H1 (cell line): ENCODE measurements at regions not wholly inside any gene's neighbourhood (a gene's known extent, or its start where the extent isn't known, plus 50 kb on each side); places are given as distances from the start of the nearest gene placed in this dataset.

Experiments
- CTCF ChIA-PET: fragments of 300-600 bp; sonication (Branson Sonifier 250); formaldehyde crosslinking; loops from one replicate; lab custom pipeline; 2021; ENCODE audit not compliant: partially characterized antibody; lab: Charles Lee
- POLR2A ChIA-PET: fragments of 300-600 bp; sonication (Branson Sonifier 250); formaldehyde crosslinking; loops from one replicate; lab custom pipeline; 2021; ENCODE audit warnings: inconsistent platforms; ENCODE audit not compliant: partially characterized antibody; lab: Charles Lee
- DNase-seq, 2 experiments: peaks; one replicate each; pipeline versions ENCODE4 v3.0.0 to v3.0.0-alpha.2; 2010 to 2022; ENCODE audit warnings: low spot score in 2 of 2, low read depth in 1 of 2, mixed read lengths in 1 of 2
- FAIRE-seq: peaks from 2 replicates; lab custom pipeline; 2011; peaks lifted over from hg19 to GRCh38; lab: Jason Lieb, UNC
- H2AFZ ChIP-seq: 2 replicates; pipeline ENCODE4 v1.8.1; 2012; ENCODE audit warnings: low read length, inconsistent platforms
- H2AK5ac ChIP-seq: 2 replicates; pipeline ENCODE4 v1.6.1; 2013; ENCODE audit warnings: low read depth, low read length
- H2BK120ac ChIP-seq: replicated peaks from 2 replicates; pipeline ENCODE3; 2013; ENCODE audit warnings: low read depth, low read length, inconsistent platforms
- H2BK12ac ChIP-seq: 2 replicates; pipeline ENCODE4 v1.6.1; 2013; ENCODE audit warnings: low read depth, low read length
- H2BK15ac ChIP-seq: 2 replicates; pipeline ENCODE4 v1.6.1; 2013; ENCODE audit warnings: low read length
- H2BK20ac ChIP-seq: 2 replicates; pipeline ENCODE4 v1.6.1; 2013; ENCODE audit warnings: low read length
- H2BK5ac ChIP-seq: 2 replicates; pipeline ENCODE4 v1.6.1; 2013; ENCODE audit warnings: low read depth, low read length
- H3K14ac ChIP-seq: 2 replicates; pipeline ENCODE4 v1.6.1; 2013; ENCODE audit warnings: inconsistent platforms; ENCODE audit not compliant: insufficient read length
- H3K18ac ChIP-seq: 2 replicates; pipeline ENCODE4 v1.6.1; 2013; ENCODE audit warnings: low read length; ENCODE audit errors: extremely low read depth
- H3K23ac ChIP-seq: 2 replicates; pipeline ENCODE4 v1.6.1; 2013; ENCODE audit warnings: inconsistent platforms; ENCODE audit not compliant: insufficient read length
- H3K23me2 ChIP-seq: 2 replicates; pipeline ENCODE4 v1.6.1; 2013; ENCODE audit warnings: low read depth, low read length
- H3K27ac ChIP-seq: 2 replicates; pipeline ENCODE4 v1.6.1; 2011; ENCODE audit warnings: low read depth, low read length, inconsistent platforms
- H3K27me3 ChIP-seq, 4 experiments: replicated peaks in 1 of 4; 1 replicate in 1 of 4; 2 replicates in 3 of 4; pipeline versions ENCODE4 v1.6.1 to v1.8.1; 2011 to 2013; ENCODE audit warnings: low read length in 3 of 4, mild to moderate bottlenecking in 3 of 4, inconsistent platforms in 2 of 4, mixed read lengths in 2 of 4, moderate library complexity in 1 of 4; ENCODE audit not compliant: control insufficient read depth in 3 of 4, insufficient read depth in 3 of 4; ENCODE audit errors: extremely low read depth in 1 of 4
- H3K36me3 ChIP-seq, 4 experiments: 2 replicates each; pipeline versions ENCODE4 v1.6.1 to v1.8.1; 2011 to 2013; ENCODE audit warnings: mild to moderate bottlenecking in 4 of 4, low read length in 3 of 4, moderate library complexity in 2 of 4, control low read depth in 1 of 4, inconsistent platforms in 1 of 4; ENCODE audit not compliant: insufficient read depth in 4 of 4, control insufficient read depth in 2 of 4
- H3K4ac ChIP-seq: replicated peaks from 2 replicates; pipeline ENCODE3; 2013; ENCODE audit warnings: low read length, low read depth, mixed read lengths, inconsistent platforms; ENCODE audit not compliant: insufficient read length
- H3K4me1 ChIP-seq, 4 experiments: replicated peaks in 1 of 4; 1 replicate in 1 of 4; 2 replicates in 3 of 4; pipeline versions ENCODE4 v1.6.1 to v1.8.1; 2011 to 2013; ENCODE audit warnings: low read length in 3 of 4, inconsistent platforms in 2 of 4, mixed read lengths in 1 of 4; ENCODE audit not compliant: insufficient read depth in 4 of 4, control insufficient read depth in 3 of 4
- H3K4me2 ChIP-seq, 2 experiments: 2 replicates each; pipeline versions ENCODE4 v1.6.1 to v1.8.1; 2011 to 2013; ENCODE audit warnings: low read depth in 2 of 2, low read length in 2 of 2, control low read depth in 1 of 2, inconsistent platforms in 1 of 2, mild to moderate bottlenecking in 1 of 2; ENCODE audit not compliant: insufficient read depth in 1 of 2
- H3K4me3 ChIP-seq, 4 experiments: fragments of 200-600, 300-600 bp in 1 of 4; sonication (generic), shearing (Covaris generic), sonication (Bioruptor Twin) in 1 of 4; 2 replicates each; pipeline versions ENCODE4 v1.5.1 to v1.8.1; 2011 to 2016; ENCODE audit warnings: low read length in 4 of 4, low read depth in 3 of 4, control low read depth in 2 of 4, inconsistent platforms in 2 of 4, mild to moderate bottlenecking in 2 of 4, mixed read lengths in 1 of 4, moderate library complexity in 1 of 4; ENCODE audit not compliant: insufficient read depth in 2 of 4; ENCODE audit errors: extremely low read depth in 1 of 4
- H3K56ac ChIP-seq: replicated peaks from 2 replicates; pipeline ENCODE3; 2013; ENCODE audit warnings: low read depth, mild to moderate bottlenecking, mixed read lengths, low read length, inconsistent platforms; ENCODE audit not compliant: insufficient read length
- H3K79me1 ChIP-seq: 2 replicates; pipeline ENCODE4 v1.6.1; 2013; ENCODE audit warnings: low read depth, low read length, control low read depth
- H3K79me2 ChIP-seq, 2 experiments: 2 replicates each; pipeline versions ENCODE4 v1.6.1 to v1.8.1; 2012 to 2013; ENCODE audit warnings: low read length in 2 of 2, mild to moderate bottlenecking in 2 of 2, inconsistent platforms in 1 of 2; ENCODE audit not compliant: insufficient read depth in 2 of 2, control insufficient read depth in 1 of 2
- H3K9ac ChIP-seq, 4 experiments: replicated peaks in 1 of 4; 1 replicate in 1 of 4; 2 replicates in 3 of 4; pipeline versions ENCODE4 v1.6.1 to v1.8.1; 2011 to 2013; ENCODE audit warnings: low read depth in 3 of 4, low read length in 3 of 4, control low read depth in 2 of 4, mild to moderate bottlenecking in 2 of 4, moderate library complexity in 2 of 4, inconsistent platforms in 1 of 4; ENCODE audit errors: extremely low read depth in 1 of 4
- H3K9me3 ChIP-seq, 2 experiments: 2 replicates each; pipeline versions ENCODE4 v1.6.1 to v1.8.1; 2012 to 2013; ENCODE audit warnings: mild to moderate bottlenecking in 2 of 2, moderate library complexity in 2 of 2, control low read depth in 1 of 2, inconsistent platforms in 1 of 2, low read depth in 1 of 2, low read length in 1 of 2, mixed read lengths in 1 of 2; ENCODE audit not compliant: insufficient read depth in 2 of 2
- H4K20me1 ChIP-seq, 2 experiments: replicated peaks in 1 of 2; 2 replicates each; pipeline versions ENCODE3 to v1.8.1; 2011 to 2013; ENCODE audit warnings: inconsistent platforms in 2 of 2, low read length in 2 of 2, mild to moderate bottlenecking in 1 of 2; ENCODE audit not compliant: insufficient read depth in 2 of 2, control insufficient read depth in 1 of 2
- H4K5ac ChIP-seq: 2 replicates; pipeline ENCODE4 v1.6.1; 2013; ENCODE audit warnings: low read length, low read depth, mixed read lengths, inconsistent platforms; ENCODE audit not compliant: insufficient read length
- H4K8ac ChIP-seq: 2 replicates; pipeline ENCODE4 v1.8.0; 2013; ENCODE audit warnings: mild to moderate bottlenecking, moderate library complexity, low read length, inconsistent platforms; ENCODE audit not compliant: insufficient read depth; ENCODE audit errors: extremely low read depth
- H4K91ac ChIP-seq: replicated peaks from 2 replicates; pipeline ENCODE3; 2013; ENCODE audit warnings: low read length, mixed read lengths, inconsistent platforms; ENCODE audit not compliant: insufficient read length
- EP300 ChIP-seq, 2 experiments: IDR thresholded peaks; 1 replicate in 1 of 2; 2 replicates in 1 of 2; pipeline ENCODE4 v1.6.1; 2011 to 2012; ENCODE audit warnings: low read depth in 2 of 2, low read length in 2 of 2, mild to moderate bottlenecking in 2 of 2, borderline replicate concordance in 1 of 2, inconsistent platforms in 1 of 2, moderate library complexity in 1 of 2
- JUN ChIP-seq: IDR thresholded peaks from 2 replicates; pipeline ENCODE4 v1.6.1; 2011; ENCODE audit warnings: low read depth, mild to moderate bottlenecking, improper control_type of control experiment, low read length
- SIN3A ChIP-seq, 2 experiments: IDR thresholded peaks in 1 of 2; conservative IDR thresholded peaks in 1 of 2; 2 replicates each; pipeline ENCODE4 v1.6.1; 2011 to 2012; ENCODE audit warnings: low read length in 2 of 2, improper control_type of control experiment in 1 of 2, low read depth in 1 of 2, mild to moderate bottlenecking in 1 of 2
- SP2 ChIP-seq: IDR thresholded peaks from 2 replicates; pipeline ENCODE4 v1.6.1; 2012; ENCODE audit warnings: mild to moderate bottlenecking, low read length, inconsistent platforms
- TBP ChIP-seq: IDR thresholded peaks from 2 replicates; pipeline ENCODE4 v1.6.1; 2011; ENCODE audit warnings: low read depth, low read length, improper control_type of control experiment
- WGBS, 2 experiments: shearing (Covaris generic) in 1 of 2; methylation state at CpG; one replicate each; pipeline versions ENCODE4 v1.1.6 to v1.1.7; 2013 to 2015; ENCODE audit warnings: low lambda C conversion rate in 2 of 2, mixed read lengths in 2 of 2, inconsistent platforms in 1 of 2, low coverage in 1 of 2, missing lambda C conversion rate in 1 of 2; ENCODE audit not compliant: insufficient replicate concordance in 2 of 2, insufficient coverage in 1 of 2, insufficient read length in 1 of 2; ENCODE audit errors: extremely low coverage in 1 of 2, missing lambda C conversion rate in 1 of 2; 5-methylcytosine and 5-hydroxymethylcytosine counted together

GRCh38 chr20:55605594-55605993, 399.7 kb downstream of the CBLN4 start:
- Histone ChIP-seq H4K91ac (no peak overlapping the region), H3K23me2 (no peaks in the 10 kb centered on the region), H2AFZ (no peak overlapping the region), H3K4me1 (no peaks in the 10 kb centered on the region), H3K36me3 (no peaks in the 10 kb centered on the region), H3K27ac (no peak overlapping the region), H2BK20ac (no peak overlapping the region), H3K4me3 (no peak overlapping the region), H3K79me2 (no peaks in the 10 kb centered on the region), H2AK5ac (no peak overlapping the region), H3K18ac (no peak overlapping the region), H2BK5ac (no peak overlapping the region), H3K14ac (no peak overlapping the region), H2BK15ac (no peak overlapping the region), H3K4ac (no peak overlapping the region), H3K27me3 (no peaks in the 10 kb centered on the region), H4K20me1 (no peaks in the 10 kb centered on the region), H4K5ac (no peak overlapping the region), H2BK120ac (no peak overlapping the region), H2BK12ac (no peak overlapping the region), H3K79me1 (no peaks in the 10 kb centered on the region), H3K4me2 (no peak overlapping the region), H3K56ac (no peak overlapping the region), H4K8ac (no peak overlapping the region), H3K9ac (no peak overlapping the region), H3K9me3 (no peaks in the 10 kb centered on the region), H3K23ac (no peak overlapping the region)
- no peak for TF ChIP-seq JUN
- no peak for TF ChIP-seq SIN3A (conservative IDR thresholded peaks at IDR 0.05 in 1 of 2, IDR thresholded peaks at IDR 0.05 in 1 of 2; ENCODE audit: low read depth in 1 of 2, low read length in 2 of 2)
- TF ChIP-seq TBP, result no peak
- no peak for TF ChIP-seq SP2
- TF ChIP-seq EP300 (IDR thresholded peaks at IDR 0.05; ENCODE audit: borderline replicate concordance in 1 of 2, low read depth in 2 of 2, low read length in 2 of 2), result no peak
- ChIA-PET CTCF (no interaction called here), POLR2A (no interaction called here)
- FAIRE-seq (no peak), DNase-seq (no peak)
- WGBS, 2 experiments, result 75% methylated on average over 1 of the region's 1 CpG; no CpG with 5 or more reads in 1 of the 2 experiments
